ENCODE measurements at regions not wholly inside any gene's neighbourhood (a gene's known extent, or its start where the extent isn't known, plus 50 kb on each side); places are given as distances from the start of the nearest gene placed in this dataset.

- Histone ChIP-seq H2AFZ (ENCODE audit: low read depth, low read length) (no peak overlapping the region), H3K4me2 (ENCODE audit: low read length) (no peak overlapping the region), H3F3A (ENCODE audit: insufficient read depth, low read length, poor library complexity, severe bottlenecking) (no peaks in the 10 kb centered on the region), H3K4me3 (ENCODE audit: low read length) (no peak overlapping the region), H3K9ac (ENCODE audit: low read length) (no peak overlapping the region), H3K9me3 (ENCODE audit: low read length) (no peaks in the 10 kb centered on the region), H3K27me3 (ENCODE audit: insufficient read depth, low read depth, low read length) (no peaks in the 10 kb centered on the region), H3K79me2 (replicated peaks; ENCODE audit: insufficient read depth, low read length) (no peaks in the 10 kb centered on the region), H3K27ac (ENCODE audit: low read length) (no peak overlapping the region), H3K36me3 (ENCODE audit: insufficient read depth, low read length) (no peaks in the 10 kb centered on the region), H3K9me2 (ENCODE audit: insufficient read depth, low read length) (no peaks in the 10 kb centered on the region), H4K20me1 (ENCODE audit: insufficient read depth) (no peaks in the 10 kb centered on the region)
- TF ChIP-seq SMC3 (conservative IDR thresholded peaks at IDR 0.05; ENCODE audit: poor library complexity) (no peak), EZH2 (IDR thresholded peaks at IDR 0.05; ENCODE audit: borderline replicate concordance, insufficient read depth, low read length, poor library complexity, severe bottlenecking) (no peak), RAD21 (conservative IDR thresholded peaks at IDR 0.05) (no peak), REST (IDR thresholded peaks at IDR 0.05; ENCODE audit: borderline replicate concordance) (no peak), EP300 (conservative IDR thresholded peaks at IDR 0.05; ENCODE audit: poor library complexity, severe bottlenecking) (no peak), TAF1 (IDR thresholded peaks at IDR 0.05; ENCODE audit: low read depth) (no peak), POLR2AphosphoS5 (IDR thresholded peaks at IDR 0.05) (no peak), MXI1 (conservative IDR thresholded peaks at IDR 0.05; ENCODE audit: poor library complexity, severe bottlenecking) (no peak)
- TF ChIP-seq, protein P1, sequence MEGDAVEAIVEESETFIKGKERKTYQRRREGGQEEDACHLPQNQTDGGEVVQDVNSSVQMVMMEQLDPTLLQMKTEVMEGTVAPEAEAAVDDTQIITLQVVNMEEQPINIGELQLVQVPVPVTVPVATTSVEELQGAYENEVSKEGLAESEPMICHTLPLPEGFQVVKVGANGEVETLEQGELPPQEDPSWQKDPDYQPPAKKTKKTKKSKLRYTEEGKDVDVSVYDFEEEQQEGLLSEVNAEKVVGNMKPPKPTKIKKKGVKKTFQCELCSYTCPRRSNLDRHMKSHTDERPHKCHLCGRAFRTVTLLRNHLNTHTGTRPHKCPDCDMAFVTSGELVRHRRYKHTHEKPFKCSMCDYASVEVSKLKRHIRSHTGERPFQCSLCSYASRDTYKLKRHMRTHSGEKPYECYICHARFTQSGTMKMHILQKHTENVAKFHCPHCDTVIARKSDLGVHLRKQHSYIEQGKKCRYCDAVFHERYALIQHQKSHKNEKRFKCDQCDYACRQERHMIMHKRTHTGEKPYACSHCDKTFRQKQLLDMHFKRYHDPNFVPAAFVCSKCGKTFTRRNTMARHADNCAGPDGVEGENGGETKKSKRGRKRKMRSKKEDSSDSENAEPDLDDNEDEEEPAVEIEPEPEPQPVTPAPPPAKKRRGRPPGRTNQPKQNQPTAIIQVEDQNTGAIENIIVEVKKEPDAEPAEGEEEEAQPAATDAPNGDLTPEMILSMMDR (IDR thresholded peaks at IDR 0.05; ENCODE audit: poor library complexity, severe bottlenecking): no peak
Measured at GRCh38 chrX:39758791-39759525, 338.8 kb downstream of the BCOR start.

DNA sequence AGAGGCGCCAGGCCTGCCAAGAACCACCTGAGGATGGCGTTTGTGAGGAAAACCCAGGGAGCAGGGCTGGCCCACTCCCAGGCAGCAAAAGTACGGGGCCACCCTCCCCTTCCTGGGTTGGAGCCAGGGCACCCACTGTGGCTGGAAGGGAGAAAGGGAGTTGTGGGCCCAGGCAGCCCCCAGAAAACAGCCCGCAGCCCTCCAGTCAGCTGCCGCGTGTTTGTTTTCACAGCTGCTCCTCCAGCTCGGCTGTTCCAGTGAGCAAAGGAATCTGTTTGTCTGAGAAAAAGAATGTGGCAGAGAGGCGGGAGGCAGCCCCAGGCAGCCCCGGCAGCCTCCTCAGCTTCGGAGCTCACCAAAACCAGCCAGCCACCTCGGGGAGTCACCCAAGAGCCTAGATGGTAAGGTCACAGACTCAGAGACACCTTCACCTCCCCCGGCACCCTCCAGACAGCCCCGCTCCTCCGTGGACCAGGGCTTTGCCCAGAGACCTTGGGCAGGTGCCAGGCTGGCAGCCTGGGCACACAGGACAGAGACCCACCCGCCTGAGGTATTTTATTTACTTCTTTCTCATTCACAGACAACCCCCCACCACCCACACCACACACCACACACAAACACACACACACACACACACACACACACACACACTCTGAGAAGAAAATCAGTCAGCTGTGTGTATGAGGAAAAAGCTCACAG lies 338.1 kb downstream of the BCOR start:
- no peaks in the 10 kb centered on the region for H4K20me1 ChIP-seq (ENCODE audit: insufficient read depth)
- no peaks in the 10 kb centered on the region for H3K9me3 ChIP-seq (ENCODE audit: low read length)
- H3K4me3 ChIP-seq (ENCODE audit: low read length): no peak overlapping the region
- no peaks in the 10 kb centered on the region for H3K27me3 ChIP-seq (ENCODE audit: insufficient read depth, low read depth, low read length)
- no peak overlapping the region for H2AFZ ChIP-seq (ENCODE audit: low read depth, low read length)
- no peaks in the 10 kb centered on the region for H3K9me2 ChIP-seq (ENCODE audit: insufficient read depth, low read length)
- H3K4me2 ChIP-seq (ENCODE audit: low read length): no peak overlapping the region
- H3K79me2 ChIP-seq (replicated peaks; ENCODE audit: insufficient read depth, low read length): no peaks in the 10 kb centered on the region
- no peak overlapping the region for H3K27ac ChIP-seq (ENCODE audit: low read length)
- no peaks in the 10 kb centered on the region for H3K36me3 ChIP-seq (ENCODE audit: insufficient read depth, low read length)
- TF ChIP-seq EZH2 (IDR thresholded peaks at IDR 0.05; ENCODE audit: borderline replicate concordance, insufficient read depth, low read length, poor library complexity, severe bottlenecking) (no peak), RAD21 (conservative IDR thresholded peaks at IDR 0.05) (no peak), POLR2AphosphoS5 (IDR thresholded peaks at IDR 0.05) (no peak), EP300 (conservative IDR thresholded peaks at IDR 0.05; ENCODE audit: poor library complexity, severe bottlenecking) (no peak), MXI1 (conservative IDR thresholded peaks at IDR 0.05; ENCODE audit: poor library complexity, severe bottlenecking) (no peak), TAF1 (IDR thresholded peaks at IDR 0.05; ENCODE audit: low read depth) (no peak), SMC3 (conservative IDR thresholded peaks at IDR 0.05; ENCODE audit: poor library complexity) (no peak), REST (IDR thresholded peaks at IDR 0.05; ENCODE audit: borderline replicate concordance) (no peak)
- TF ChIP-seq, protein P1 (IDR thresholded peaks at IDR 0.05; ENCODE audit: poor library complexity, severe bottlenecking): no peak
- no peaks in the 10 kb centered on the region for H3F3A ChIP-seq (ENCODE audit: insufficient read depth, low read length, poor library complexity, severe bottlenecking)
- H3K9ac ChIP-seq (ENCODE audit: low read length): no peak overlapping the region
